Activated B cell treated with CpG ODN at 0.5 μM for 24 hours (primary cell): ENCODE measurements at regions not wholly inside any gene's neighbourhood (a gene's known extent, or its start where the extent isn't known, plus 50 kb on each side); places are given as distances from the start of the nearest gene placed in this dataset.

Experiments
- ATAC-seq: fragments of 200-7000 bp; cut with Tn5 transposase; one replicate; pipeline ENCODE4 v1.10.0; 2021; ENCODE audit warnings: low read depth, mild to moderate bottlenecking, moderate library complexity
- CTCF ChIA-PET: fragments of 350-600 bp; sonication (Branson Sonifier 250); formaldehyde crosslinking; loops from one replicate; lab custom pipeline; 2021; ENCODE audit warnings: antibody characterized with exemption; lab: Charles Lee
- POLR2A ChIA-PET: fragments of 350-600 bp; sonication (Branson Sonifier 250); formaldehyde crosslinking; loops from one replicate; lab custom pipeline; 2021; ENCODE audit warnings: antibody characterized with exemption; lab: Charles Lee
- DNase-seq: peaks from one replicate; pipeline ENCODE4 v3.0.0; 2022
- H3K27ac Mint-ChIP-seq: one replicate; pipeline ENCODE4 v1.8.0; 2020; ENCODE audit warnings: mixed read lengths
- H3K27me3 Mint-ChIP-seq: one replicate; pipeline ENCODE4 v1.8.0; 2021; ENCODE audit warnings: mixed read lengths
- H3K36me3 Mint-ChIP-seq: one replicate; pipeline ENCODE4 v1.8.0; 2021; ENCODE audit warnings: low read depth, mixed read lengths
- H3K4me1 Mint-ChIP-seq: one replicate; pipeline ENCODE4 v1.8.0; 2021; ENCODE audit warnings: mixed read lengths
- H3K4me3 Mint-ChIP-seq: one replicate; pipeline ENCODE4 v1.8.0; 2020; ENCODE audit warnings: mild to moderate bottlenecking, mixed read lengths
- H3K9me3 Mint-ChIP-seq: one replicate; pipeline ENCODE4 v1.8.0; 2020; ENCODE audit warnings: mixed read lengths
- intact Hi-C: fragments of 100-400 bp; cut with micrococcal nuclease; formaldehyde crosslinking; loops from one replicate; pipeline ENCODE4 v1.15.1; 2024
- TF ChIP-seq, protein P1 (sequence below): fragments of 200-600 bp; IDR thresholded peaks from one replicate; pipeline ENCODE4 v1.8.0; 2022; ENCODE audit warnings: antibody characterized with exemption, mild to moderate bottlenecking

DNA sequence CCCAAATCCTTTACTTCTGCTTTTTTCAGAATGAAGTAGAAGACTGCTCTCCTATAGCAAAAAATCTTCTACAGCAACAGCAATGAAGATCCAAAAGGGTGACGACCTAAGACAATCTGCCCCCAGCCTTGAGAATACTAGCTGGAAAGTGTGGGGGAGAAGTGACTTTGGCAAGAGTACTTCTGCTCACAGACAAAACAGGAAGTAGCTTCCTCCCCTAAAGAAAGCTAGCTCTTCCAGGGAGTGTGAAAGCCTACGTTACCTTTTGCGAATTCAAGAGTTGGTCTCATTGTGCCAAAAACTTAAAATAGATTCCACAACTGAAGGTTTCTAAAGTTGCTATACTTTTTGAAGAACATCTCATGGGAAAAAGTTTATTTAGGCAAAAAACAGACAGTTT is 1069.2 kb upstream of the CHAC2 start:
- H3K9me3 Mint-ChIP-seq = no peaks in the 10 kb centered on the region
- H3K27me3 Mint-ChIP-seq = no peaks in the 10 kb centered on the region
- H3K4me3 Mint-ChIP-seq = no peak overlapping the region
- TF ChIP-seq, protein P1, sequence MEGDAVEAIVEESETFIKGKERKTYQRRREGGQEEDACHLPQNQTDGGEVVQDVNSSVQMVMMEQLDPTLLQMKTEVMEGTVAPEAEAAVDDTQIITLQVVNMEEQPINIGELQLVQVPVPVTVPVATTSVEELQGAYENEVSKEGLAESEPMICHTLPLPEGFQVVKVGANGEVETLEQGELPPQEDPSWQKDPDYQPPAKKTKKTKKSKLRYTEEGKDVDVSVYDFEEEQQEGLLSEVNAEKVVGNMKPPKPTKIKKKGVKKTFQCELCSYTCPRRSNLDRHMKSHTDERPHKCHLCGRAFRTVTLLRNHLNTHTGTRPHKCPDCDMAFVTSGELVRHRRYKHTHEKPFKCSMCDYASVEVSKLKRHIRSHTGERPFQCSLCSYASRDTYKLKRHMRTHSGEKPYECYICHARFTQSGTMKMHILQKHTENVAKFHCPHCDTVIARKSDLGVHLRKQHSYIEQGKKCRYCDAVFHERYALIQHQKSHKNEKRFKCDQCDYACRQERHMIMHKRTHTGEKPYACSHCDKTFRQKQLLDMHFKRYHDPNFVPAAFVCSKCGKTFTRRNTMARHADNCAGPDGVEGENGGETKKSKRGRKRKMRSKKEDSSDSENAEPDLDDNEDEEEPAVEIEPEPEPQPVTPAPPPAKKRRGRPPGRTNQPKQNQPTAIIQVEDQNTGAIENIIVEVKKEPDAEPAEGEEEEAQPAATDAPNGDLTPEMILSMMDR = no peak
- no peak overlapping the region for H3K27ac Mint-ChIP-seq
- no peak for ATAC-seq
- POLR2A ChIA-PET = no interaction called here
- H3K4me1 Mint-ChIP-seq = no peaks in the 10 kb centered on the region
- CTCF ChIA-PET = no interaction called here
- intact Hi-C loops = no loop called here
- H3K36me3 Mint-ChIP-seq = no peaks in the 10 kb centered on the region
- no peak for DNase-seq

DNA sequence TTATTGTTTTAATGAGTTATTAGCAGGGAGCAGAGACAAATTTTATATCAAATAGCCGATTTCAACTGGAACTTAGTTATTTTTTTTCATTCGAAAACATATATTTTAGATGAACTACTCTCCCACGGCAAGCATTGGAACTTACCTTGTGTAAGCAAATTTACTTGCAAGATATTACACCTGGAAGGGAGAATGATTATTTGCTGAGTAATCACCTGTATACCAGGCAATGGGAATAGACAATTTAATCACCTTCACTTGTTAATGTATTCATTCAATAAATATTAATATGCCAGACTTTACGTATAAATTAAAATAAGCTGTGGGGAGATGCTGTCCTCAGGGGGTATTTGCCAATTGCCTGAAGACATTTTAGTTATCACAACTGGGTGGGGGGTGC is 1069.9 kb upstream of the CHAC2 start:
- no peaks in the 10 kb centered on the region for H3K27me3 Mint-ChIP-seq
- POLR2A ChIA-PET = no interaction called here
- no peaks in the 10 kb centered on the region for H3K4me1 Mint-ChIP-seq
- TF ChIP-seq, protein P1 = no peak
- H3K4me3 Mint-ChIP-seq = no peak overlapping the region
- CTCF ChIA-PET = no interaction called here
- DNase-seq (no peak), ATAC-seq (no peak)
- H3K36me3 Mint-ChIP-seq = no peaks in the 10 kb centered on the region
- intact Hi-C loops = no loop called here
- no peaks in the 10 kb centered on the region for H3K9me3 Mint-ChIP-seq
- no peak overlapping the region for H3K27ac Mint-ChIP-seq

DNA sequence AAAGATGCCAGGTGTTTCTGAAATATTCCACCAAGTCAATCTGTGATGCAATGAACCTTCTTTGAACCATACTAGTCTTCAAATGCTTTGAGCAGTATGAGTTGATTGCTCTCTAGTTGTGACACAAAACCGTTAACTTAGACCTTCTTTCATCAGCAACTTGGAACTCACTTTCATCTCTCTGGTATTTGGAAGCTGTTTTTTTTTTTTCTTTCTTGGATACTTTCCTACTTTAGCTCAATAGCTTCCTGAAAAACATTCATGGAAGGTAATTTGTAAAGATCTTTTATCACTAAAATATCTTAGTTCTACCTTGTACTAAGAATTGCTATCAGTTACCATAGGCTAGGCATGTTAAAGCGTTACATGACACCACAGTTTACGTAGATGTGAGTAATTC is 1071.9 kb upstream of the CHAC2 start:
- H3K36me3 Mint-ChIP-seq = no peaks in the 10 kb centered on the region
- no peak for ATAC-seq
- TF ChIP-seq, protein P1 = no peak
- POLR2A ChIA-PET = no interaction called here
- intact Hi-C loops = no loop called here
- no peaks in the 10 kb centered on the region for H3K27me3 Mint-ChIP-seq
- no peak overlapping the region for H3K4me3 Mint-ChIP-seq
- no peak for DNase-seq
- no peaks in the 10 kb centered on the region for H3K9me3 Mint-ChIP-seq
- H3K27ac Mint-ChIP-seq = no peak overlapping the region
- no peaks in the 10 kb centered on the region for H3K4me1 Mint-ChIP-seq
- CTCF ChIA-PET = no interaction called here

DNA sequence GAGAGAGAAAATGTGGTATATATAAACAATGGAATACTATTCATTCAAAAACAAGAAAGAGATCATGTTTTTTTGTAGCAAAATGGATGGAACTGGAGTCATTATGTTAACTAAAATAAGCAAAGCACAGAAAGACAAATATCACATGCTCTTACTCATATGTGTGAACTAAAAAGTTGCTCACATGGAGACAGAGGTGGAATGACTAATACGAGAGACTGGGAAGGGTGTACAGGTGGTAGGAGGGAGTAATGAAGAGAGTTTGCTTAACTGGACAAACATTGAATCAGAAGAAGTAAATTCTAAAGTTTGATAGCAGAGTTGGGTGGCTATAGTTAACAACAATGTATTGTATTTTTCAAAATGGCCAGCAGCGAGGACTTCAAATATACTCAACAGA is 1080.7 kb upstream of the CHAC2 start:
- H3K4me1 Mint-ChIP-seq = no peaks in the 10 kb centered on the region
- H3K27ac Mint-ChIP-seq = no peak overlapping the region
- H3K27me3 Mint-ChIP-seq = no peaks in the 10 kb centered on the region
- TF ChIP-seq, protein P1 = no peak
- intact Hi-C loops = no loop called here
- ATAC-seq = no peak
- H3K4me3 Mint-ChIP-seq = no peak overlapping the region
- no peaks in the 10 kb centered on the region for H3K36me3 Mint-ChIP-seq
- POLR2A ChIA-PET = no interaction called here
- CTCF ChIA-PET = no interaction called here
- no peak for DNase-seq
- H3K9me3 Mint-ChIP-seq = peaks cover 17% of the 10 kb centered on the region

DNA sequence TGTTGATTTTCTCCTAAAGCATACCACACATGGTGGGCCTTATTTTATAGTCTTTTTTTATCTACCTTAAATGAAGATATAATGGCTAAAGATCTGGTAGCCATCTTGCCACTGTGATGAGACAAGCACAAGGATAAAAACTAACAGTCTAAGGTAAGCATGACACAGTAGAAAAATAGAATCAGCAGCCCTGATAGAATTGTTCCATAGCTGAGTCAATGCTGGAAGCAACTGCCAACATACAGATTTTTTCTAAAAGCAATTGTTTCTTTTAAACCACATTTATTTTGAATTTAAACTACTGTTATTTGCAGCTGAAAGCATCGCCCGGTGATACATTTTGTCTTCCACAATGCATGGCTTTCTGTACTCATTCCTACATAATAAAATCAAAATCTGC is 1091.5 kb upstream of the CHAC2 start:
- Mint-ChIP-seq H3K4me3 (no peak overlapping the region), H3K36me3 (no peaks in the 10 kb centered on the region), H3K27me3 (no peaks in the 10 kb centered on the region), H3K9me3 (peaks cover 2% of the 10 kb centered on the region), H3K4me1 (no peaks in the 10 kb centered on the region), H3K27ac (no peak overlapping the region)
- ChIA-PET POLR2A (no interaction called here), CTCF (no interaction called here)
- TF ChIP-seq, protein P1 = no peak
- ATAC-seq = no peak
- intact Hi-C loops = no loop called here
- no peak for DNase-seq
